Omental fat pad (tissue), 3 donors: ENCODE measurements at regions not wholly inside any gene's neighbourhood (a gene's known extent, or its start where the extent isn't known, plus 50 kb on each side); places are given as distances from the start of the nearest gene placed in this dataset. TPM values are rescaled to one million over a fixed set of nuclear protein-coding genes. Genes with fewer than 3 reads are reported as not detected.

Experiments
- ATAC-seq: fragments of 150-250 bp; one replicate; pipeline ENCODE4 v1.9.1; 2016; ENCODE audit warnings: mild to moderate bottlenecking, moderate library complexity; ENCODE audit not compliant: low FRiP score
- DNase-seq: peaks from one replicate; pipeline ENCODE4 v3.0.0-alpha.2; 2019; ENCODE audit warnings: low spot score
- small RNA-seq: library from RNA; depleted of rRNA; stranded (forward); fragments of <200 nt; gene quantifications from one replicate; pipeline ENCODE3, GENCODE V24; 2016
- TF ChIP-seq, protein P1 (sequence below), 3 donors: fragments of 450-650 bp; IDR thresholded peaks; one replicate each; pipeline ENCODE4 v1.5.1; 2016 to 2017; ENCODE audit warnings: antibody characterized with exemption in 3 of 3, mild to moderate bottlenecking in 3 of 3, moderate library complexity in 2 of 3

DNA sequence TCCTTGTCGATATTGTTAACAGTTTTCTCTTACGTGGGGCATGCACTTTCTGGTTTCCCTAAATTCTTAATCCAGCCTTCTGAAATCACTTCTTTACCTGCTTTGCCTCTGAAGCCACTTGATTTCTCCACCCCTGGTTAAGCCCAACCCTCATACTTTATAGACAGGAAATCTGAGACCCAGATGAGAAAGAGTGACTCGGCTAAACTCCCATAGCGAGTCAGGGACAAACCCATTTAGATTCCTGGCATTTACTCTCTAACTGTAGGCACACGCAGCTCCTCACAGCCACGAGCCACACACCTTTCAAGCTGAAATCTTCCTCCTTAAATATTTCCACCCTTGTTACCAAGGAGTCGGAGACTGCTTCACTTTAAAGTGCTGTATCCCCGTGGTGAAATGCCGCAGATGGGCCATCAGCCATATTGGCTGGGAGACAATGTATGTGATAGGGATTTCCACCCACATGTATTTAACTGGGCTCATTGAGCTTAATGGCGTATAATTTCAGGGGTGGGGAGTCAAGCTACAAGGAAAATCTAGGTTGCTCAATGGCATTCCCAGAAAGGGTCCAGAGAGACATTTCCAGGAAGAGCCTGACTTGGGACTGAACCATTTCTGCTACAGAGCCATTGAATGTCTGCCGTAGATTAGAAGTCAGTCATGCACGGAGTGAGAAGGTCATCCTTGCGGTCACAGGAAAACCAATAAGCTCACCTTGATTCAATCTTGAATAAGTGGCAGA, 49.9 kb upstream of the GRK3 start:
- DNase-seq: no peak
- TF ChIP-seq, protein P1, sequence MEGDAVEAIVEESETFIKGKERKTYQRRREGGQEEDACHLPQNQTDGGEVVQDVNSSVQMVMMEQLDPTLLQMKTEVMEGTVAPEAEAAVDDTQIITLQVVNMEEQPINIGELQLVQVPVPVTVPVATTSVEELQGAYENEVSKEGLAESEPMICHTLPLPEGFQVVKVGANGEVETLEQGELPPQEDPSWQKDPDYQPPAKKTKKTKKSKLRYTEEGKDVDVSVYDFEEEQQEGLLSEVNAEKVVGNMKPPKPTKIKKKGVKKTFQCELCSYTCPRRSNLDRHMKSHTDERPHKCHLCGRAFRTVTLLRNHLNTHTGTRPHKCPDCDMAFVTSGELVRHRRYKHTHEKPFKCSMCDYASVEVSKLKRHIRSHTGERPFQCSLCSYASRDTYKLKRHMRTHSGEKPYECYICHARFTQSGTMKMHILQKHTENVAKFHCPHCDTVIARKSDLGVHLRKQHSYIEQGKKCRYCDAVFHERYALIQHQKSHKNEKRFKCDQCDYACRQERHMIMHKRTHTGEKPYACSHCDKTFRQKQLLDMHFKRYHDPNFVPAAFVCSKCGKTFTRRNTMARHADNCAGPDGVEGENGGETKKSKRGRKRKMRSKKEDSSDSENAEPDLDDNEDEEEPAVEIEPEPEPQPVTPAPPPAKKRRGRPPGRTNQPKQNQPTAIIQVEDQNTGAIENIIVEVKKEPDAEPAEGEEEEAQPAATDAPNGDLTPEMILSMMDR (IDR thresholded peaks at IDR 0.05): no peak
- peak; percentile 71 for ATAC-seq

Small RNA genes in the stretch of these regions (small RNA-seq; reads per million reads assigned to genes)
- gene IGLL3P: not detected
- not detected for gene MIR6817
